ENCODE measurements at regions not wholly inside any gene's neighbourhood (a gene's known extent, or its start where the extent isn't known, plus 50 kb on each side); places are given as distances from the start of the nearest gene placed in this dataset.

DNA sequence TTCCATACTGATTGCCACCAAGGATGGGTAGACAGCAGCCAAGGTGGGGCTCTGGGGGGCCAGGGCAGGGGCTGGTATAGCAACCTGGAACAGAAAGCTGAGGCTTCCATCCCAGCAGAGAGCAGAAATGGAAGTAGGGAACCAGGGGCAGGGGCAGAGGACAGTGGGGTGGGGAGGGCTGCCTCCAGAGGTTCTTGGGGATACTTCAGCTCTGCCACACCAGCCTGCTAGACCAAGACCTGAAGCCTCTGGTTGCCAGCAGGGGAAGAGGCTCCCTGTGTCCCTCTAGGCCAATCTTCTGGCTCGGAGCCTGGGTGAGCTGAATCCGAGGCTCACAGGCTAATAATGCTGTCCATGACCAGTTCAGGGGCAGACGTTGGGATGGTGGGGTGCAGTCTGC, 329.0 kb downstream of the DYSF start:
- TF ChIP-seq, protein P1, sequence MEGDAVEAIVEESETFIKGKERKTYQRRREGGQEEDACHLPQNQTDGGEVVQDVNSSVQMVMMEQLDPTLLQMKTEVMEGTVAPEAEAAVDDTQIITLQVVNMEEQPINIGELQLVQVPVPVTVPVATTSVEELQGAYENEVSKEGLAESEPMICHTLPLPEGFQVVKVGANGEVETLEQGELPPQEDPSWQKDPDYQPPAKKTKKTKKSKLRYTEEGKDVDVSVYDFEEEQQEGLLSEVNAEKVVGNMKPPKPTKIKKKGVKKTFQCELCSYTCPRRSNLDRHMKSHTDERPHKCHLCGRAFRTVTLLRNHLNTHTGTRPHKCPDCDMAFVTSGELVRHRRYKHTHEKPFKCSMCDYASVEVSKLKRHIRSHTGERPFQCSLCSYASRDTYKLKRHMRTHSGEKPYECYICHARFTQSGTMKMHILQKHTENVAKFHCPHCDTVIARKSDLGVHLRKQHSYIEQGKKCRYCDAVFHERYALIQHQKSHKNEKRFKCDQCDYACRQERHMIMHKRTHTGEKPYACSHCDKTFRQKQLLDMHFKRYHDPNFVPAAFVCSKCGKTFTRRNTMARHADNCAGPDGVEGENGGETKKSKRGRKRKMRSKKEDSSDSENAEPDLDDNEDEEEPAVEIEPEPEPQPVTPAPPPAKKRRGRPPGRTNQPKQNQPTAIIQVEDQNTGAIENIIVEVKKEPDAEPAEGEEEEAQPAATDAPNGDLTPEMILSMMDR (IDR thresholded peaks at IDR 0.05): no peak
- TF ChIP-seq POLR2A (IDR thresholded peaks at IDR 0.05): no peak

Measured in Peyer's patch (tissue), 4 donors.